ENCODE measurements at regions not wholly inside any gene's neighbourhood (a gene's known extent, or its start where the extent isn't known, plus 50 kb on each side); places are given as distances from the start of the nearest gene placed in this dataset.
"Not testable (repeated sequence)": the region's sequence is repeated elsewhere in the genome, so short reads cannot be mapped to it uniquely, and the experiment has no call there.

DNA sequence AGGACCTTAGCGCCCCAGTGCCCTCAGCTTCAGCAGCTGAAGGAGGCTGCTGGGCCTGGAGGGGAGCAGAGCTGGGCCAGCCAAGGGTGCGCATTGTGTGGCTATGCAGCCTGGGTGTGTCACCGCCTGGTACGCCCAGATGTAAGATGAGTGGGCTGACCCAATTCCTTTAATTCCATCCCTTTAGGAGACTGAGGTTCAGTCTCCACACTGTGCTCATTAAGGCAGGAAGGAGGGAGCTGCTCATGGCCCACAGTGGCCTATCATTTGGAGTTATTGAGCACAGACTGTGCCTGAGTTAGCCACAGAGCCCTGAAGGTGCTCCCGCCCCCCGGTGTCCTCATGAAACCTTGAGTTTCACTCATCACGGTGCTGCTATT lies 194.1 kb upstream of the GLI2 start:
- Histone ChIP-seq H3K4me1 (no peaks in the 10 kb centered on the region), H3K9me3 (no peaks in the 10 kb centered on the region)
- no peak for DNase-seq

DNA sequence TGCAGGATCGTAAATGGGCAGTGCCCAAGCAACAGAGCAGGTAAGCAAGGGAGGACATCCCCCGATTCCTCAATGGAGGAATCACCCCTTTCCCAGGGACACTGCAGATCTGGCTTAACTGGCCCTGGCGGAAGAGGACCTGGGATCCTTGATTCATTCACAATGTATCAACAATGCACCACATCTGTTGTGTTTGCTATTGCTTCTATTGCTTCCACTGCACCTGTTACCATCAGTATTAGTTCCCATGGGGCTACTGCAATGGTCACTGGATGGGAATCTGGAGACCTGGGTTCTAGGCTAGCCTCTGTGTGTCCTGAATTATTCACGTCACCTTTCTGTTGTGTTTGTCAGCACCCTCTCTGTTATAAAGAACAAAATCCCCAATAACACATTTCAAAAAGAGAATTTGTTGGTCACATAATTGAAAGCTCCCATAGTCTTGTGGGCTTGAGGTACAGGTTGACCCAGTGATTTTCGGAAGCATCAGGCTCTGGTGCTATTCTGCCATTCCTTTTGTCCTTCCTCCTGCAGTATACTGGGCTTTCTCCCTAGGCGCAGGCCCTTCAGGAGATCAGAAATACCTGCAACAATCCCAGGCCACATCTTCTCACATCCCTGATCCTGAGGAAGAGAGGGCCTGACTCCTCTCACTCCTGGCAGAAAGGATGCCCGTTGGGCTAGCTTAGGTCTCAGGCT lies 193.5 kb upstream of the GLI2 start:
- Histone ChIP-seq H3K4me3 (ENCODE audit: low read depth, low read length) (no peak overlapping the region), H3K4me1 (no peaks in the 10 kb centered on the region), H3K27me3 (no peaks in the 10 kb centered on the region), H3K36me3 (no peaks in the 10 kb centered on the region), H3K9me3 (no peaks in the 10 kb centered on the region)
- no peak for DNase-seq
- no peak for TF ChIP-seq CTCF (IDR thresholded peaks at IDR 0.05; ENCODE audit: low read depth, low read length)

More for the DNA sequence above, 194.1 kb upstream of the GLI2 start:
- Histone ChIP-seq H3K4me3 (ENCODE audit: low read depth, low read length) (no peak overlapping the region), H3K27me3 (no peaks in the 10 kb centered on the region), H3K36me3 (no peaks in the 10 kb centered on the region)
- no peak for TF ChIP-seq CTCF (IDR thresholded peaks at IDR 0.05; ENCODE audit: low read depth, low read length)

DNA sequence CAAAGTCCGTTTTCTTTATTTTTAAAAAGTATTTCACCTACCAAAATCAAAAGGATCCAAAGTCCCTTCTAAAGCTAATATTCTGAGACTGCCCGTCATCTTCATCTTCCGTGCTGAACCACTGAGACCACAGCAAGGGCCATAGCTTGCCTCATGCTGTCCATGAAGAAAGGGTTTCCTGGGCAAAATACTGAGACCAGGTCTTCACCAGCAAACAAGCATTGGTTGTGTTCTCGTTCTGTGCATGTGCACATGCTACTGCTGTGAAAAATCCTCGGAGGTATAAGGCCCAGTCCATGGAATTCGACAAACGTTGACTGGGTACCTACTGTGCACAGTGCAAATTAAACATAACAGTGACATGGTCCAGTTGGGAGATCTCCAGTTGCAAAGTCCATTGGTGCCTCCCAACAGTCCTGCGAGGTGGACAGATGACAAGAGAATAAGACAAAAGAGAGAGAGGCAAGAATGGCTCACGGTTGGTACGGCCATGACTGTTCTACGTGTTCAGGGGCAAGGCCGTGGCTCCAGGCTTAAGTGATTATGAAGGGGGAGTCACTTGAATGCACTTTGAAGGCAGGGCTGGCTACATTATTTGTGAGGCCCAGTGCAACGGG lies 192.6 kb upstream of the GLI2 start:
- Histone ChIP-seq H3K4me1 (no peaks in the 10 kb centered on the region), H3K27me3 (no peaks in the 10 kb centered on the region), H3K36me3 (no peaks in the 10 kb centered on the region), H3K9me3 (no peaks in the 10 kb centered on the region), H3K4me3 (ENCODE audit: low read depth, low read length) (no peak overlapping the region)
- DNase-seq = no peak
- no peak for TF ChIP-seq CTCF (IDR thresholded peaks at IDR 0.05; ENCODE audit: low read depth, low read length)

DNA sequence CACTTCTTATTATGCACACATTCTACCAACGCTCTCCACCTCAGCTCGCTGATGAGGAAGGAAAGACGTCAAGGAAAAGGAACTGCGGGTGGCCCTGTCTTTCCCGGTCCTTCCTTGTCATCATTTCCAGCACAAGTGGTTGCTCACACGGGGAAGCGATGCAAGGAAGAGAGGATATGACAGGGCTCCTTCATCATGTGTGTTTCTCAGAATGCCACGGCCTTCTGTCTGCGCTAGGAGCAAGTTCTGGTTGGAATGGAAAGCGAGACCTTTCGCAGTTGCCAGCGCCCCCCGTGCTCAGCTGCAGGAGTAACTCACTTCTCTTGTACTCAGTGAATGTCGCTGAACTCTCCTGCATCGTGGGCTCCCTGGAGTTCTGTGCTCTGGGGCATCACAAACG lies 191.8 kb upstream of the GLI2 start:
- Histone ChIP-seq H3K36me3 (no peaks in the 10 kb centered on the region), H3K27me3 (no peaks in the 10 kb centered on the region), H3K4me3 (ENCODE audit: low read depth, low read length) (no peak overlapping the region), H3K4me1 (no peaks in the 10 kb centered on the region), H3K9me3 (no peaks in the 10 kb centered on the region)
- no peak for DNase-seq
- TF ChIP-seq CTCF (IDR thresholded peaks at IDR 0.05; ENCODE audit: low read depth, low read length) = no peak

GRCh38 chr2:120544522-120544921 lies 191.1 kb upstream of the GLI2 start:
- Histone ChIP-seq H3K4me3 (ENCODE audit: low read depth, low read length) (no peak overlapping the region), H3K36me3 (no peaks in the 10 kb centered on the region), H3K27me3 (no peaks in the 10 kb centered on the region), H3K9me3 (no peaks in the 10 kb centered on the region), H3K4me1 (no peaks in the 10 kb centered on the region)
- DNase-seq = no peak
- TF ChIP-seq CTCF (IDR thresholded peaks at IDR 0.05; ENCODE audit: low read depth, low read length) = no peak

- not testable (repeated sequence) for H3K4me1 ChIP-seq; H3K4me3 ChIP-seq (ENCODE audit: low read depth, low read length); H3K9me3 ChIP-seq; H3K36me3 ChIP-seq; DNase-seq; H3K27me3 ChIP-seq
Measured at GRCh38 chr2:120545007-120545406, 190.7 kb upstream of the GLI2 start.
